Left lobe of liver (tissue), 2 donors: ENCODE measurements at regions not wholly inside any gene's neighbourhood (a gene's known extent, or its start where the extent isn't known, plus 50 kb on each side); places are given as distances from the start of the nearest gene placed in this dataset.
A peak's percentile ranks its signal among the peaks of the same experiment; 100 is the strongest.
"Not testable (repeated sequence)": the region's sequence is repeated elsewhere in the genome, so short reads cannot be mapped to it uniquely, and the experiment has no call there.

Source experiments
- ATAC-seq: fragments of 200-7000 bp; cut with Tn5 transposase; one replicate; pipeline ENCODE4 v1.9.1; 2020; ENCODE audit warnings: mild to moderate bottlenecking, moderate library complexity
- DNase-seq: peaks from one replicate; pipeline ENCODE4 v3.0.0-alpha.2; 2020; ENCODE audit warnings: low spot score
- donor health status: DM: no; HTN: no; CAD: no; lungs with moderate emphysema.
- donor health status: DM: no; HTN: yes; CAD: no.

- peak; percentile 41 for ATAC-seq
Observed at GRCh38 chr10:123269675-123270074, 115.5 kb downstream of the BUB3 start.

DNA sequence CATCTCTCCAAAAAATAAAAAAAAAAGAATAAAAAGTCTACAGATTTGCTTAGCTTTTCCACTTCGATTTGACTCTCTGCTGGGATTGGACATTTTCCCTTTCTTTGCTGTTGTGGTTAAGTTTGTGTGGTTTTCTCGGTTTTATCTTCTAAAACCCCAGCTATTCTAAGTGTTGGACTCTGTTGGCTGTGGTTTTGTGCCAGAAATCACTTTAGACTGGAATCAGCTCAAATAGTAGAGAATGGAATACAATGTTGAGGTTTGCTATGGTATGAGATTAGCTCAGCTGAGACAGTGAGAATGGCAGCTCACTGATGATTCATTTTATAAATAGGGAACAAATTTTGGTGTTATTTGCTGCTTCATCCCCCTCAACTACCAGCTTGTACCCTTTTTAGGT lies 116.0 kb downstream of the BUB3 start:
- no peak for ATAC-seq
- no peak for DNase-seq

More at GRCh38 chr10:123269675-123270074, 115.5 kb downstream of the BUB3 start:
- no peak for DNase-seq

GRCh38 chr10:123270806-123271205 lies 116.6 kb downstream of the BUB3 start:
- ATAC-seq (no peak), DNase-seq (no peak)

DNA sequence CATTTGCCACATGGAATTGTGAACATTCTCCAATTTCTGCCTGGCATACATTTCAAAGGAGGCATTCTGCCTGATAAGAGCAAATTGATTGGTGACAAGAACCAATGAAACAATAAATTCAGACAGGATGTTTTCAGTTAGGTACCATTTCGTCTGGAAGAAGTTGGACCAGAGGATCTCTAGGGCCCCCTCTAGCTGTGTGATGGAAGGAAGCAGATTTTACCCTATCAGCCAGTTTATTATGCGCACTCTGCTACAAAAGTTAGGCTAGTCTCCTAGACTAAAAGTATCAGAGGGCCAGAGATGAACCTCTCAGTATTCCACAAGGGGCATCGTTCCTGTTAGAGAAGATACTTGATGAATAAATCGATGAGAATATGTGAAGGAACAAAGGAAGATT lies 118.0 kb downstream of the BUB3 start:
- DNase-seq = no peak
- peak; percentile 29 for ATAC-seq

DNA sequence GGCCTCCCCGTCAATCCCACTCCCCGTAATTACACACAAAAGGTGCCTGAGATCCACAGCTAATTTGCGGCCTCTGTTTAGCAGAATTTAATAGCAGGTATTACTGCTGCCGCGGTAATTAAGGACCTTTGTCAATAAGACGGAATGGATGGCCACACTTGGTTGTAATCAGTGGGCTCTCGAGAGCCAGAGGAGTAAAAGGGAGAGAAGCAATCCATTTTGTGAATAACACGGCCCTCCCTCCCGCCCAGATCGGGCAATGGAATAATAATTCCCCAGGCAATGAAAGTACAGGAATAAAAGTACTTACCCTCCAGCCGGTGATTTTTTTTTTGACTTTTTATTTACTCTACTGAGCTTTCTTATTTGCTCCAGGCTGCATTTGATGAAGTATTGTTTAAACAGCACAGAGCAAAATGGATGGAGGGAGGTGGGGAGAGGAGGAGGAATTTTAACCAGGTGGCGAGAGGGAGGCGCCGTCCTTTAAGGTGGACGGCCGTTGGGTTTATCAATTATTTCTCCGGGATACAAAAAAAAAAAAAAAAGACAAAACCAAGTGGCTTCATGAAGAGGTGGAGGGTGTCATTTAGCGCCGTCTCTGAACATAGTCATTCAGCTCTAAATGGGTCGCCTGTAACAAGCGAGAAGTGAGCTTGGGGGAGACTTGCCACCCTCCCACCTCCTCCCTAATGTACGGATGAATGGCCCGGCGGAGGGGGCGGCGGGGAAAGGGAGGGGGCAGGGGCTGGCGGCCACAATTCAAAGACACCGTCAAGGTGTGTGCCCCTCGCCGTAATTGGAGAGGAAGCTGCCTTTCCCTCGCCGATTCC lies 120.3 kb downstream of the BUB3 start:
- ATAC-seq (no peak), DNase-seq (no peak)

DNA sequence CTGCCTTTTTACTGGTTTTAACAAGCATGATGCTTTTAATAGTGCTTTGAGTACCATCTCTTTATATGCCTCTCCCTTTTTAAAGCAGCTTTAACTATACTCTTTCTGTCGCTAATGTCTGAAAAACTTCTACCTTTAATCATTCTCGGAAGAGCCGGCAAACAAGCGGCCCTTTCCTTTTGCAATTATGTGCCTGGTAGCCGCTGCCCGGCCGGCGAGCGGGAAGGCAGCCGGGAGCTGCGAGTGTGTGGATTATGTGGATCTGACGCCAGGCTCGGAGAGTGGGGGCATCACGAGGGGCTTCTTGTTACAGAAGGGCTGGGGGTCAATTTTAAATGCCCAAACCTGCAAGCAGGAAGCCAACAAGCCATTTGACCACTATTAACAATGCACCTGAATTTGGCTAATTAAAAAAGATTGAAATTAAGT lies 120.9 kb downstream of the BUB3 start:
- no peak for ATAC-seq
- no peak for DNase-seq

DNA sequence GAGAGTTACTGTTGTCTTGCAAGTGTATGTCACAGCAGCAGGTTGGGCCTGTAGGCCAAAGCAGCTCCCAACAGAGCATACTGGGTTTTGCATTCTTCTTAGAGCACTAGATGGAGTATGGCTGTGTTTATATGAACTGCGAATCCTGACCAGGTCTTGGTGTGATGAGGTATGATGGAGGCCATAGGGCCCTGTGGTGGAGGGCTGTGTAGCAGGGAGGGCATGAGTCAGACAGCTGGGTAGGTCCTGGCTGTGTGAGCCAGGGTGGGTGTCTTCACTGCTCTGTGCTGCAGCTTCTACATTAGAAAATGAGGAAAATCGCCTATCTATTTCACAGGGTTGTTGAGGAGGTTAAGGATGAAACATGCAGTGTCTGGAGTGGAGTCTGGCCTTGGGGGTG lies 124.2 kb downstream of the BUB3 start:
- DNase-seq (no peak), ATAC-seq (no peak)

GRCh38 chr10:123283371-123283770 lies 129.2 kb downstream of the BUB3 start:
- DNase-seq, ATAC-seq: not testable (repeated sequence)

- DNase-seq = no peak
- ATAC-seq = peak; percentile 69
Observed at GRCh38 chr10:123284022-123284421, 129.8 kb downstream of the BUB3 start.

DNA sequence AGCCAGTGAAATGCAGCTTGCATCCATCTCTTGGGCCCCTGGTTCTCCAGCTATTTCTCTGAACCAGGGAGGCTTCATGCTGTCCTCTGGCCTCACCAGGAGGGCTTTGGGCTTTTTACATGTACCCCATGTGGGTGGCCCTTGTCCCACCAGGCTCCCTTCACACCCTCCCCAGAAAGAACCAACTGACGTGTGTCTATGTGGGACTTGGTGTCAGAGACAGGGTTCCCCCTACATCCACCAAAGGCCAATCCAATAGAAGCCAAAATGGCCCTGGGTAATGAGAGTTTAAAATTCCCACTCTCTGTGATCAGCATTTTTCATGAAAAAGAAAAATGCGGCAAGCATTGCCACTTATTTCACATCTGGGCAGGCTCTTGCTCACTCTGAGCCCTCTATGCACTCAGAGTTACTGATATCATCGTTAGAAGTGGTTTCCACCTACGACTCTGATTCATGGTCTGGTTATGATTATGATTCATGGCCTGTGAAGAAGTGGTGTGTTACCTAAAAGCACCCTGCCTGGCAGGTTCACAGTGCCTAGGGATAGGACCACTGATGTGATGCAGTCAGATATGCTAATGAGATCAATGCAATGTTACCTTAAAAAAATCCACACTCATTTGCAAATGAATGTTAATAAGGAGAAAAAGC lies 133.5 kb downstream of the BUB3 start:
- ATAC-seq (no peak), DNase-seq (no peak)

DNA sequence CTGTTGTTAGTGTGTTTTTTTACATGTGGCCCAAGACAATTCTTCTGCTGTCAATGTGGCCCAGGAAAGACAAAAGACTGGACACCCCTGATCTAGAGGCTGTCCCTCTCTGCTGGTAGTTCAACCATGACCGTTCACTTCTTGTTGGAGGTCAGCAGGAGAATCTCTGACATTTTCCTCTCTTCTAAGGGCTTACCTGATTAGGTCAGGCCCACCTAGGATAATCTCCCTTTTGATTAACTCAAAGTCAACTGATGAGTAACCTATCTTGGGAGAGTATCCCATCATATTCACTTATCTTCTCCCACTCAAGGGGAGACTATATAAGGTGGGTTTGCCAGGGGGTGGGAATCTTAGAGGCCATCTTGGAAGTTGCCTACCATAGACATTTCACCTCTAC lies 135.2 kb downstream of the BUB3 start:
- no peak for DNase-seq
- no peak for ATAC-seq

DNA sequence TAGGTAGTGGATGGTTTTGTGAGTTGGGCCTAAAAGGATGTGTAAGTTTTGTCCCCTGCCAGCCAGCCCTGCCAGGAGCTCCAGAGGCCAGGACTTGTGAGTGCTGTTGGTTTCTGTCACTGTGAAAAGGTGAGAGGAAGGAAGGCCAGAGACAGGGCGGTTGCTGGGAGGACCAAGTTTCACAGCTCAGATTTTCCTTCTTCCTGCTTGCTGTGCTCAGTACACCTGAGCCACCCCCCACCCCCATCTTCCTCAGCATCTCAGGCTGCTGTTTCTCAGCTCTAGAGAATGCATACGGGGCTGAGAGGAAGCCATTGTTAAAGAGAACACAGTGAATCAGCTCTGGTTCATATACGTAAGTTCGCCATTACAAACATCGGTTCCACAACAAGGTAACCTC lies 139.9 kb downstream of the BUB3 start:
- ATAC-seq (no peak), DNase-seq (no peak)

- no peak for ATAC-seq
- no peak for DNase-seq
Observed at GRCh38 chr10:123294886-123295285, 140.7 kb downstream of the BUB3 start.

DNA sequence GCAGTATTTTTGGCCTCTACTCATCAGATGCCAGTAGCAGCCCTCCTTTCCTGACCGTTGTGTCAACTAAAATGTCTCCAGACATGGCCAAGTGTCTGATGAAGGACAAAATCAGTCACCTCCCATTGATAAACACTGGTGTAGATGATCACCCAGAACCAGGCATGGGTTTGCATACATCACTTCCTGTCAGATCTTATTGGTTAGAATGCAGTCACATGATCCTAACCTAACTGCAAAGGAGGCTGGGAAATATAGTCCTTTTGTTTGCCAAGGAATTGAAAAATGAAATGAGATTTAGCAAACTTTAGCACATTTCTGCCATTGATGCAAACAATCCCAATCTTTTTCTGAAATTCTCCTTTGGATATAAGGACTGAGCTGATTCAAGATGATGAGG lies 141.4 kb downstream of the BUB3 start:
- no peak for ATAC-seq
- DNase-seq = no peak

GRCh38 chr10:123297175-123297574 lies 143.0 kb downstream of the BUB3 start:
- DNase-seq (no peak), ATAC-seq (no peak)

DNA sequence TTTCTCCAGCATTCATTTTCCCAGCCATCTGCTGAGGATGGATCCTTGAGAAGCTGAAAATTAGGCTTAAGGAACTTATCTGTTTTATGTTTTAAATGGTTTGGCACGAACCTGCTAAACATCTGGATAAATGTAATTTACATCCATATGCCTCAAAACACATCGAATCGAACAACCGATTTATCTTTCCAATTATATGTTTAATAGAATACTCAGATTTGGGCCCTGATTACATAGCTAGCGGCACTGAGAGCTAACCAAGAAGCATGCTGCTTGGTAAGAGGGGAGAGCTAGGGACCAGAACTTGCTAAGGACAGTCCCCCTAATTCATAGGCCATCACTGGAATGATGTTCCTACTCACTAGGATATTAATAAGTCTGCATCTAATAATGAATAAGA lies 144.4 kb downstream of the BUB3 start:
- DNase-seq = no peak
- ATAC-seq = no peak

GRCh38 chr10:123299598-123299997 lies 145.4 kb downstream of the BUB3 start:
- no peak for DNase-seq

DNA sequence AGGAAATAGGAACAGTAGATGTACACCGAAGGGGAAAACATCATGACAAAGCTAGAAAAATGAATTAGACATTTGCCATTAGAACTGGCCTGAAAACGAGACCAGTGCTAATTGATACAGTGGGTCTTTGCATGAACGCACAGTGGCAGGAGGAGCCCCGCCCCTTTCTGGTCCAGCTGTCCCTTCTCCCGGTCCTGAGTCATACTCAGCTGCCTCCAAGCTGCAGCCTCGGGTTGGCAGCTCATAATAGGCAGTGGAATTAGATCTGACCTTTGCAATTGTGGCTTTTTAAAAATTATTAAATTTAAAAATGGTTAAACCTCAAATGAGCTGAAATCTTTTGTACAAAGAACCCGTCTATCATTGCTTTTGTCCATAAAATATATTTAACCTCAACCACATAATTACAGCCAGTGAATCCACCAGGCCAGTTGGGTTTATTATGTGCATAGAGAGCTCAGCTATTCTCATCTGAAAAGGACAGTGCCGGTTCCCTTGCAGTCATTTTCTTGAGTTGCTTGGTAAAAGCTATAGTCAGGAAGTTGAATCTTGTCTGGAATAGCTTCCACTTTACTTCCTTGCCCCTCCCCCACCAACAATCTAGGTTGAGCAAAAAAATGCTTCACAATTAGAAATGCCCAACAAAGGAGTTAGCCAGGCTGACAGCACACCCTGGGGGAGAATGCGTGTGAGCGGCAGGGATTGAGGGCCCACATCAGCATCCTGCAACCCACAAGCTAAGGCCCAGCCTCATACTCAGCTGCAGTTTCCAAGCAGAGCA lies 147.1 kb downstream of the BUB3 start:
- ATAC-seq (no peak), DNase-seq (no peak)

More at GRCh38 chr10:123299598-123299997, 145.4 kb downstream of the BUB3 start:
- no peak for ATAC-seq

DNA sequence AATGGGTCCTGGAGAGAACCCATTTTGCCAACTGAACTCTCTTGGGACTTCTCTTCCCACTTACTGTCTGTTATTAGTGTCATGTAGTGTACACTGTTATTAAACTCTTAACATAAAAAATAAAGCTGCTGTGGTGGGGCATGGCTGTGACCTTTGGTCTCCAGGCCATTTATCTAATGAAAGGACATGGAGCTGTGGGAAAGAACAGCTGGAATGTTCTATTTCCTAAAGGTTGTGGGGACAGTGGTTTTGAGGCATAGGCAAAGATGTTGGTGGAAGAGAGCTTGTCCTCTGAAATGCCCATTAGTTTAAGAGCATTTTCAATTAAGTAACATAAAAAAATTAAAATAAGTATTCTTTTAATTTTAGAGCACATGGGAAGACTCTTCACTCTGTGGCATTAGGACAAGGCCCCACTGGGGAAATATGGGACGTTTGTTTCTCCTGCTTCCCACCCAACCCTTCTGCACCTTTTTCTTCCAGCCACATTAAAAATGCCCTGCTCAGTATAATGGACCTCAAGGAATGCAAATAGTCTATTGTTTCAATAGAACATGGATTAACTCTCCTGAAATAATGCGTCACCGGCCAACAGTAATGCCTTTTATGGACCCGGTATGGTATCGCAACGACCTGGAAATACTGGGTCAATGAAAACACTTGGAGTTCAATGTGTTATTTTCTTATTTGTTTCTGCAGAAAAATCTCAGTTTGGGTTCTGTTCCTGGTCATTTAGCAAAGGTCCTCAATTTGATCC lies 149.6 kb downstream of the BUB3 start:
- DNase-seq (no peak), ATAC-seq (no peak)

GRCh38 chr10:123305671-123306070 lies 151.5 kb downstream of the BUB3 start:
- no peak for ATAC-seq
- DNase-seq = no peak

DNA sequence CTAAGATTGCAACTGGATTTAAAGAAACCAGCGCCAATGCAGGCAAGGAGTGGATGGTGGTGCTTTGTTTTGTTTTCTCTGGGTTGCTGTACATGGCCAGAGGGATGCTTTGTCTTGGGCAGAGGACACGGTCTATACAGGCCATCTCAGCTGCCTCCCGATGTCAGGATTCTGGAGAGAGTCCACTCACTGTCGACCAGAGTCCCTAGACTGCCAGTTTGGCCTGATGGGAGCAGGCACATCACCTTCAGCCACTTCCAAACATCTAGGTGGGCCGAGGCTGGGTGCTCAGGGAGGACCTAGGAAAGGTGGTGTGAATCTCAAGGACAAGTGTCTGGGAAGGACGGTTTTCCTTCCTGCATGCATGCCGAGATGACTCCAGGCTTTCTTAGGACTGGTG lies 152.1 kb downstream of the BUB3 start:
- no peak for DNase-seq
- no peak for ATAC-seq
